Thyroid gland (tissue), 4 donors: ENCODE measurements at regions not wholly inside any gene's neighbourhood (a gene's known extent, or its start where the extent isn't known, plus 50 kb on each side); places are given as distances from the start of the nearest gene placed in this dataset.

ENCODE experiments used
- CTCF ChIP-seq, 6 experiments: fragments of 200-600 bp in 3 of 6; fragments of 450-650 bp in 3 of 6; sonication (generic) in 3 of 6; IDR thresholded peaks; one replicate each; pipeline ENCODE4 v1.5.1; 2016 to 2019; ENCODE audit warnings: antibody characterized with exemption in 6 of 6, mild to moderate bottlenecking in 2 of 6, inconsistent platforms in 1 of 6, moderate library complexity in 1 of 6
- POLR2A ChIP-seq, 2 donors: fragments of 450-650 bp; IDR thresholded peaks; one replicate each; pipeline ENCODE4 v1.6.1; 2017; ENCODE audit warnings: antibody characterized with exemption in 2 of 2, mild to moderate bottlenecking in 2 of 2, moderate library complexity in 1 of 2

- TF ChIP-seq POLR2A (IDR thresholded peaks at IDR 0.05) (no peak), CTCF (IDR thresholded peaks at IDR 0.05) (no peak)
Observed at GRCh38 chr3:73186741-73187140, 125.3 kb downstream of the EBLN2 start.
